D721Med (cell line): ENCODE measurements at regions not wholly inside any gene's neighbourhood (a gene's known extent, or its start where the extent isn't known, plus 50 kb on each side); places are given as distances from the start of the nearest gene placed in this dataset.

Experiments
- DNase-seq: peaks from one replicate; pipeline ENCODE4 v3.0.0; 2011; ENCODE audit warnings: low spot score; ENCODE audit not compliant: insufficient read length
- FAIRE-seq: peaks from 2 replicates; lab custom pipeline; 2011; peaks lifted over from hg19 to GRCh38; lab: Jason Lieb, UNC
- TF ChIP-seq, protein P1 (sequence below): IDR thresholded peaks from 2 replicates; pipeline ENCODE4 v1.5.1; 2012; ENCODE audit warnings: mild to moderate bottlenecking, control low read depth; ENCODE audit not compliant: insufficient read depth; ENCODE audit errors: missing control alignments

DNA sequence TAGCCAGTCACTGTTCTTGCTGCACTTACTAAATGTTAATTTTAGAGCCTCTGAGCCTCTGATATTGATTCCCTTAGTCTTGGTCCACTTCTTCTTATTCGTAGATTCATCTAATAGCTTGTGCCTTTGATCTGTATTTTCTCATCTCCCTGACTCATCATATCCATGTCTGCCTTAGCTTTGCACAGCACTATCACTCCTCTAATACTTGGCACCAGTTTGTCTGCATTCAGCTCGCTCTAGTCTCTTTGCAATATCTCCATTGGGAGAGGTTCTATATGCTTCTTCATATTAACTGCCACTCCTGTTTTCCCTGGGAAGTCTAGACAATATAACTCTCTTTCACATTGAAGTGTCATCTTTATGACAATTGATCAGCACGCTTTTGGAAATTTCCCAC lies 68.5 kb upstream of the CSRP2 start:
- FAIRE-seq (no peak), DNase-seq (no peak)
- TF ChIP-seq, protein P1, sequence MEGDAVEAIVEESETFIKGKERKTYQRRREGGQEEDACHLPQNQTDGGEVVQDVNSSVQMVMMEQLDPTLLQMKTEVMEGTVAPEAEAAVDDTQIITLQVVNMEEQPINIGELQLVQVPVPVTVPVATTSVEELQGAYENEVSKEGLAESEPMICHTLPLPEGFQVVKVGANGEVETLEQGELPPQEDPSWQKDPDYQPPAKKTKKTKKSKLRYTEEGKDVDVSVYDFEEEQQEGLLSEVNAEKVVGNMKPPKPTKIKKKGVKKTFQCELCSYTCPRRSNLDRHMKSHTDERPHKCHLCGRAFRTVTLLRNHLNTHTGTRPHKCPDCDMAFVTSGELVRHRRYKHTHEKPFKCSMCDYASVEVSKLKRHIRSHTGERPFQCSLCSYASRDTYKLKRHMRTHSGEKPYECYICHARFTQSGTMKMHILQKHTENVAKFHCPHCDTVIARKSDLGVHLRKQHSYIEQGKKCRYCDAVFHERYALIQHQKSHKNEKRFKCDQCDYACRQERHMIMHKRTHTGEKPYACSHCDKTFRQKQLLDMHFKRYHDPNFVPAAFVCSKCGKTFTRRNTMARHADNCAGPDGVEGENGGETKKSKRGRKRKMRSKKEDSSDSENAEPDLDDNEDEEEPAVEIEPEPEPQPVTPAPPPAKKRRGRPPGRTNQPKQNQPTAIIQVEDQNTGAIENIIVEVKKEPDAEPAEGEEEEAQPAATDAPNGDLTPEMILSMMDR: no peak

DNA sequence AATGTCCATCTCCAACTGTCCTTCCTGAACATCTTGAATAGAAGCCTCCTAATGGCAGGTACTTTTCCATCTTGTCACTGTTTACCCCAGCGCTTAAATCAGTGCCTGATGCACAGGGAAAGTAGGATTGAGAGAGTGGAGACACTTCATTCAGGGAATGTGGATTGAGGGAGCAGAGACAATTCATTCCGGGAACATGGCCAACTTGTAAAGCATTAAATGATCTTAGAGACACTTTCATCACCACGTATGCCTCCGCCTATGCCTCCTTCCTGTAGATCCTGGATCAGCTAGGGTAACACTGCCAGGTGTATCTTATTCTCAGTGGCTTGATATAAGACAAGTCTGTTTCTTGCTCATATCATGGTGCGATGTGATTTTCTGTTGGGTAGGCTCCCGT lies 67.6 kb upstream of the CSRP2 start:
- DNase-seq (no peak), FAIRE-seq (no peak)
- TF ChIP-seq, protein P1: no peak

DNA sequence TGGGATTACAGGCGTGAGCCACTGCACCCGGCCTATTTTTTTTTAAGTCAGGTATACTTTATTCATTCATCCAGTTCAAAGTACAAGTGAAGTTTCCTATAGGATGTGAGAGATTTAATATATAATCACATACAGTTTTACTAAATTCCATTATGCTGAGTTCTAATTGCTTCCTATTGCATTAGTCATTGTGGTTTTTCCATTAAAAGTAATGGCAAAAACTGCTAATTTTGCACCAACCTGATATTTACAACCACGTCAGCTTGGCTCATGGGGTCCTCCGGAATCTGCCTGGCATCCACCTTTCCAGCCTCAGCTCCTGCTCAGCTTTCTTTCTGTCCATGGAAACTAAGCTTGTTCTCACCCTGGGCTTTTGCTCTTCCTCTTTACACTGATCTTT lies 67.0 kb upstream of the CSRP2 start:
- DNase-seq (no peak), FAIRE-seq (no peak)
- TF ChIP-seq, protein P1: no peak

DNA sequence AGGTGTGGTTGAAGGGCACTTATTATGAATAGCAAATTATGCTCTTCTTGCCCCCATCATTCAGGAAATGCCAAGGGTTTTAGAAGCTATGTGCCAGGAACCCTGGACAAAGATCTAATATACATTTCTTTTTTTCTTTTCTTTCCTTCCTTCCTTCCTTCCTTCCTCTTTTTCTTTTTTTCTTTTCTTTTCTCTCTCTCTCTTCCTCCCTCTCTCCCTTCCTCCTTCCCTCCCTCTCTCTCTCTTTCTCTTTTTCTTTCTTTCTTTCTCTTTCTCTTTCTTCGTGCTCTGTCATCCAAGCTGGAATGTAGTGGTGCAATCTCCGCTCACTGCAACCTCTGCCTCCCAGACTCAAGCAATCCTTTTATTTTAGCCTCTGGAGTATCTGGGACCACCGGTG lies 66.1 kb upstream of the CSRP2 start:
- DNase-seq: no peak
- no peak for FAIRE-seq
- TF ChIP-seq, protein P1: no peak

DNA sequence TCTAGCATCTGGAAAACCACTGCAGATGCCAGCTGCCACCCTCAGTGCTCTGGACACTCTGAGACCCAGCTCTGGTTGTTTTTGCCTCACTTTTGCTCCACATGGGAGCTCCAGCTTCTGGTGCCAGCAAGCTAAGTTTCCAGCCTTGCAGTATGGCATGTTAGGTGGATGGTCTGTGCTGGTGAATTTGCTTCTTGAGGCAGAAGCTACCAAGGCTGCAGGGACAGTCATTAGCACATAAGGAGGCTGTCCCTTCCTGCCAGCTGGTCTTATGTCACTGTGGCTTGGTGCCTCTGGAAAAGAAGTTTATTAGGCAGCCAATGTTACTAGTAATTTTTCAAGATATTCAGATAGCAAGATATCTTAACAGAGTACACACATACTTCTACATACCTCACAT lies 64.2 kb upstream of the CSRP2 start:
- no peak for FAIRE-seq
- DNase-seq: no peak
- TF ChIP-seq, protein P1: no peak

DNA sequence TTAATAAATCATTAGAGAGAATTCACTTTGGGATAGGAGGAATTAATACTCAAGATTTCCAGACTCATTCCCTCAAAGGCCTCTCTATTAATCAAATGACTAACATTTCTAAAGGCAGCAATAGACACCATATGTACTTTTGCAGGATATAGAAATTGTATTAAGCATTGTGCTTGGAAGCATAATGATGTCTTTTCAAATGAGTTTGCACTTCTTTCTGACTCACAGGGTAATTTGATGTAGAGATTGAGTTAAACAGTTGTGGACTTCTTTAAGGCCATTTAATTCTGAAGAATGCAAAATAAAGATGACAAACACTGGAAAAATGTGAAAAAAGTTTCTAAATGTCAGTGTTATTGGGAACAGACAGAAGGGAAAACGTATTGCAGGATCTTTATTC lies 63.4 kb upstream of the CSRP2 start:
- TF ChIP-seq, protein P1: no peak
- no peak for FAIRE-seq
- DNase-seq: no peak

DNA sequence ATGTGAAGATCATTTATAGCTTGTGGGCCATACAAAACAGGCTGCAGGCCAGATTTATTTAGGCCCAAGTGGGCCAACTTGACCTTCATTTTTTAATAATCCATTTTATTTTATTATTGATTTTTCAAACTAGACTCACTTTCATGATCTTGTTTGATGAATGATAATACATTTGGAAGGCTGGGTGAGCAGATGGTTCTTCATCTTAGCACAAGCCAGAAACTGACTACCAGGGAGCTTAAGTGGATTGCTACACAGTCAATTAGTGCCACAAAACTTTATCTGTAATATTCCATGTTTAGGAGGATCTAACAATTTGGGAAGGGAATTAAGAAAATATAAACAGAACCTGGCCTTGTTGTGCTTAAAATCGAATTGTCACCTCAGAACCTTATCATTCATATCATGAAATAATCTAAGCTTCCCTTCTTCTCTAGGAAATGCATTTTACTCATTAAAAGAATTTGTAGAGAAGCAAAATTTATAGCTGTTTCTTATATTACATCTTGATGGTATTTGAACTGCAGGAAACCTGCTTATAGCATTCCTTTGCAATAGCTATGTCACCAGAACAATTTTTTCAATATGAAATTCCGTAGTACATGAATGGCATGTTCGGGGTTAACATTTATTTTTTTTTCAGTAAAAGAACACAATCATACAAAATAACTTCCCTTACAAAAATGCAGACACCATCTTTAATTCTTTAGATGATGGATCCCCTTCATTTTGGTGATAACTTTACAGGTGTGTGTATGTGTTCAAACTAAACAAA lies 62.0 kb upstream of the CSRP2 start:
- TF ChIP-seq, protein P1: no peak
- FAIRE-seq: no peak
- DNase-seq: no peak
